Mucosa of descending colon (tissue), 3 donors: ENCODE measurements at regions not wholly inside any gene's neighbourhood (a gene's known extent, or its start where the extent isn't known, plus 50 kb on each side); places are given as distances from the start of the nearest gene placed in this dataset.

Source experiments
- ATAC-seq: fragments of 200-7000 bp; cut with Tn5 transposase; one replicate; pipeline ENCODE4 v1.9.1; 2020; ENCODE audit warnings: mild to moderate bottlenecking, moderate library complexity
- DNase-seq, 3 donors: peaks; one replicate each; pipeline ENCODE4 v3.0.0-alpha.2; 2020
- H3K36me3 ChIP-seq: fragments of 200-600 bp; one replicate; pipeline ENCODE4 v1.8.0; 2021; ENCODE audit warnings: low read depth, mild to moderate bottlenecking
- H3K4me1 ChIP-seq: fragments of 200-600 bp; one replicate; pipeline ENCODE4 v1.8.0; 2021; ENCODE audit warnings: low read depth, mild to moderate bottlenecking
- H3K4me3 ChIP-seq: fragments of 200-600 bp; one replicate; pipeline ENCODE4 v1.8.0; 2021; ENCODE audit warnings: mild to moderate bottlenecking
- H3K9me3 ChIP-seq: fragments of 200-600 bp; one replicate; pipeline ENCODE4 v1.8.0; 2021; ENCODE audit warnings: mild to moderate bottlenecking
- intact Hi-C, 2 donors: fragments of 100-400 bp; cut with DNase I in 1 of 2; cut with micrococcal nuclease in 1 of 2; formaldehyde crosslinking; loops; one replicate each; pipeline versions ENCODE4 v1.11.0 to v1.11.1; 2022; cut with DNase I, micrococcal nuclease
- TF ChIP-seq, protein P1 (sequence below): fragments of 200-600 bp; IDR thresholded peaks from one replicate; pipeline ENCODE4 v1.8.0; 2022; ENCODE audit warnings: antibody characterized with exemption, mild to moderate bottlenecking
- donor health status: DM: no; HTN: no; CAD: no; lungs with moderate emphysema.
- donor health status: DM: no; HTN: no; CAD: no.
- donor health status: DM: no; HTN: yes; CAD: no.

DNA sequence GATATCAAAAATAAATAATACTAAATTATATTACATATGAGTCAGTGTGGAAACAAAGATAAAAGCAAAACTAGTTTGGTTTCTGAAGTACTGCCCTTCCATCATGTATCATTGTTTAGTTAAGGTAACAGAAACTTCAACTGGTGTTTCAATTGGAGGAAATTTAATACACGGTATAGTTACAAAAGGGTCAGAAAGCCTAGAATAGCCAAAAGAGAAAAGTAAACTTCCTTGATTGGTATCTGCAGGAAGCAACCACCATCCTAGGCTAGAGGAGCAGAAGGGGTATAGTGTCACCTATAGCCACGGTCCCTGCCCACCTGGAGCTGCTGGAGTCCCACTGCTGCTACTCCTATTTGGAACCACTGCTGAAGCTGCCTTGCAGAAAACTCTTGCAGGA, 185.6 kb downstream of the SLC7A11 start:
- intact Hi-C loops, result no loop called here
- TF ChIP-seq, protein P1, sequence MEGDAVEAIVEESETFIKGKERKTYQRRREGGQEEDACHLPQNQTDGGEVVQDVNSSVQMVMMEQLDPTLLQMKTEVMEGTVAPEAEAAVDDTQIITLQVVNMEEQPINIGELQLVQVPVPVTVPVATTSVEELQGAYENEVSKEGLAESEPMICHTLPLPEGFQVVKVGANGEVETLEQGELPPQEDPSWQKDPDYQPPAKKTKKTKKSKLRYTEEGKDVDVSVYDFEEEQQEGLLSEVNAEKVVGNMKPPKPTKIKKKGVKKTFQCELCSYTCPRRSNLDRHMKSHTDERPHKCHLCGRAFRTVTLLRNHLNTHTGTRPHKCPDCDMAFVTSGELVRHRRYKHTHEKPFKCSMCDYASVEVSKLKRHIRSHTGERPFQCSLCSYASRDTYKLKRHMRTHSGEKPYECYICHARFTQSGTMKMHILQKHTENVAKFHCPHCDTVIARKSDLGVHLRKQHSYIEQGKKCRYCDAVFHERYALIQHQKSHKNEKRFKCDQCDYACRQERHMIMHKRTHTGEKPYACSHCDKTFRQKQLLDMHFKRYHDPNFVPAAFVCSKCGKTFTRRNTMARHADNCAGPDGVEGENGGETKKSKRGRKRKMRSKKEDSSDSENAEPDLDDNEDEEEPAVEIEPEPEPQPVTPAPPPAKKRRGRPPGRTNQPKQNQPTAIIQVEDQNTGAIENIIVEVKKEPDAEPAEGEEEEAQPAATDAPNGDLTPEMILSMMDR, result no peak
- no peaks in the 10 kb centered on the region for H3K36me3 ChIP-seq
- no peak overlapping the region for H3K4me3 ChIP-seq
- DNase-seq, result no peak
- H3K9me3 ChIP-seq, result no peaks in the 10 kb centered on the region
- no peaks in the 10 kb centered on the region for H3K4me1 ChIP-seq
- no peak for ATAC-seq

DNA sequence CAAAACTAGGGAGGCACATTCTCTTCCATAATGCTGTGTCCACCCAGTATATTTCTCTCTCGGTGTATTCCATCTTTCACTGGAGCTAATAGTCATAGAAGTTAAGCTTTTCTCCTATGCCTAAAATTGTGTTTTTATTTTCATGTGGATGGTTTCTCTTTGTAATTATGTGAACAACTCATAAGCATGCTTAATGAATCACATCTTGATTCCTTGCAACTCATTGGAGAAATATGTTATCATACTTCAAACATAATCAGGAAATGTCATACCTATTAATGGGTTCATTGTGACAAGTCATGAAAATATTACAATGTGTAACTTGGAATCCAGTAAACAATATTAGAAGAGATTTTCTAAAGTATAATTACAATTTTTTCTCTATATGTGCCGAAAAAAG, 186.3 kb downstream of the SLC7A11 start:
- Histone ChIP-seq H3K36me3 (no peaks in the 10 kb centered on the region), H3K4me3 (no peak overlapping the region), H3K9me3 (no peaks in the 10 kb centered on the region), H3K4me1 (no peaks in the 10 kb centered on the region)
- intact Hi-C loops, result no loop called here
- TF ChIP-seq, protein P1, result no peak
- ATAC-seq, result no peak
- DNase-seq, result no peak

DNA sequence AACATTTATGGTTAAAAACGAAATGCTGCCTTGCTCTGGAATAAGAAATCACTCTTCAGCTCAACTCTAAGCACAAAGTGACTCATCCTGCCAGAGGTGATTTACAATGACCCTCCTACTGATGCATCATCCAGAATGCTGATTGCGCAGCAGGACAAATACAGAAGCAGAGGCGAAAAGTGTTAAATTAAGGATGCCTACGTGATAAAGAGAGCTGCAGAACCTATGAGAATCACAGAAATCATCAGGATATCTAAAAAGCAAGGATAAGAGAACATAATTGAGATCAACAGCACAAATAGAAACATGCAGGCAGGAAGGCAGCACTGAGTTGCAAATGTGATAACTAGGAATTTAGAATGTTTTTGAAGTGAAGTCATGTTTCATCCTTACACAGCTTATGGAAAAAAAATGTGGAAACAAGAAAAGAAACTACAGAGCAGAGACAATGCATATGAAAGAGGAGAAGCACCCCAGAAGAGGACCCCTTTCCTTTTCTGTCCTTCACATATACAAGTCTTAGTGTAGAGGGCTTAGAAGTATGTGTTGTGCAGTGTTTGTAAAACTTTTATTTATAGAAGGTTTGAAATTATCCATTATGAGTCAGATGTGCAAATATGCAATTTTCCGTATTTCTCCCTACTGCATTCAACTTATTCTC, 188.4 kb downstream of the SLC7A11 start:
- peak; percentile 36 for ATAC-seq
- TF ChIP-seq, protein P1, result no peak
- H3K4me1 ChIP-seq, result no peaks in the 10 kb centered on the region
- intact Hi-C loops, result no loop called here
- H3K4me3 ChIP-seq, result no peak overlapping the region
- DNase-seq, result peak in 1 of 3 donors; percentile 18
- no peaks in the 10 kb centered on the region for H3K9me3 ChIP-seq
- H3K36me3 ChIP-seq, result no peaks in the 10 kb centered on the region

DNA sequence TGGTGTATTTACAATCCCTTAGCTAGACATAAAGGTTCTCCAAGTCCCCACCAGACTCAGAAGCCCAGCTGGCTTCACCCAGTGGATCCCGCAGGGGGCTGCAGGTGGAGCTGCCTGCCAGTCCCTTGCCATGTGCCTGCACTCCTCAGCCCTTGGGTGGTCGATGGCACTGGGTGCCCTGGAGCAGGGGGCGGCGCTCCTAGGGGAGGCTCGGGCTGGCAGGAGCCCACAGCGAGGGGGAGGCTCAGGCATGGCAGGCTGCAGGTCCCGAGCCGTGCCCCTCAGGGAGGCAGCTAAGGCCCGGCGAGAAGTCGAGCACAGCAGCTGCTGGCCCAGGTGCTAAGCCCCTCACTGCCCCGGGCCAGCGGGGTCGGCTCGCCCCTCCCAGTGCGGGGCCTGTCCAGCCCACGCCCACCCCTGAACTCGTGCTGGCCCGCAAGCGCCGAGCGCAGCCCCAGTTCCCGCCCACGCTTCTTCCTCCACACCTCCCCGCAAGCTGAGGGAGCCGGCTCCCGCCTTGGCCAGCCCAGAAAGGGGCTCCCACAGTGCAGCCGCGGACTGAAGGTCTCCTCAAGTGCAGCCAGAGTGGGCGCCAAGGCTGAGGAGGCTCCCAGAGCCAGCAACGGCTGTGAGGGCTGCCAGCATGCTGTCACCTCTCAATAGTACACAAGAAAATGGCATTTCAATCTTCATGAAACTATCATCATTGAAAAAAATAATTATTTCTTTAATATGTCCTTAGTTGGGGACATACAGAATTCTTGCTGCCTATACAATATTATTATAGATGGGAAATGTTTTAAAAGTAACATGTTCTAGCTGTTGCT, 189.1 kb downstream of the SLC7A11 start:
- TF ChIP-seq, protein P1, result no peak
- ATAC-seq, result no peak
- no peaks in the 10 kb centered on the region for H3K4me1 ChIP-seq
- H3K9me3 ChIP-seq, result no peaks in the 10 kb centered on the region
- H3K4me3 ChIP-seq, result no peak overlapping the region
- no peak for DNase-seq
- no peaks in the 10 kb centered on the region for H3K36me3 ChIP-seq
- intact Hi-C loops, result no loop called here

DNA sequence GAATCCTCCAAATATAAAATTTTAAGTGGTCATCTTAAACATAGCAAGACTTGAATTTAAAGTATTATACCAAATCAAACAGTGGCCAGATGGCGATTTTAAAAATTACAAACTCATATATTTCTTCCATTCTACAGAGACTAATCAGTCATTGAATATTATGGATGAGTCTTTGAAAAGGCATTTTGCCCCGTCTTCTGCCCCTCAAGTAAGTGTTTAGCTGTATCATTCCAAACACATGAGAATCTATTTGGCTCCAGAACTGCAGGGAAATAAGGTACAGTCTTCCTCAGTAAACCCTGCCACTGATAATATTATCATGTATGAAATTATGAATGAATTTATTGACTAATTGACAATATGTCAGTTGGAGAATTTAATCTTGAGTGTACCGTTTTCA, 191.0 kb downstream of the SLC7A11 start:
- intact Hi-C loops, result no loop called here
- Histone ChIP-seq H3K36me3 (no peaks in the 10 kb centered on the region), H3K9me3 (no peaks in the 10 kb centered on the region), H3K4me1 (no peaks in the 10 kb centered on the region), H3K4me3 (no peak overlapping the region)
- TF ChIP-seq, protein P1, result no peak
- DNase-seq (no peak), ATAC-seq (no peak)
